GM12873 (cell line): ENCODE measurements at regions not wholly inside any gene's neighbourhood (a gene's known extent, or its start where the extent isn't known, plus 50 kb on each side); places are given as distances from the start of the nearest gene placed in this dataset.

ENCODE experiments used
- TF ChIP-seq, protein P1 (sequence below): IDR thresholded peaks from 2 replicates; pipeline ENCODE4 v1.5.1; 2012; ENCODE audit warnings: low read depth, mild to moderate bottlenecking, moderate library complexity, low read length, control low read depth; ENCODE audit not compliant: insufficient read depth; ENCODE audit errors: missing control alignments

DNA sequence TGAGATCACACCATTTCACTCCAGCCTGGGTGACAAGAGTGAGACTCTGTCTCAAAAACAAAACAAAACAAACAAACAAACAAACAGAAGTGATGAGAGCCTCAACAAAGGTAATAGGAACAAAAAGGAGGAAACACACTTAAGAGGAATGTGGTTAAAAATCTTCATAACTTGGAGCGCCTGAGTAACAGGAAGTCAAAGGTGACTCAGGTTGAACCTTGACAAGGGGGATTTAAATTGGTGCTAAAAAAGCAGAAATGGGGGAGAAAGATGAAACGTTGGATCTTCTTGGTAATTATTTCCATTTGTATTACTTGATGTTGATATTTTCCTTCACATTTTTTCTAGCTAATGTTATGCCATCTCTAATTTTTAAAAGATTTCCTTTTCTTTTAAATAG, 318.5 kb upstream of the TCF4 start:
- TF ChIP-seq, protein P1, sequence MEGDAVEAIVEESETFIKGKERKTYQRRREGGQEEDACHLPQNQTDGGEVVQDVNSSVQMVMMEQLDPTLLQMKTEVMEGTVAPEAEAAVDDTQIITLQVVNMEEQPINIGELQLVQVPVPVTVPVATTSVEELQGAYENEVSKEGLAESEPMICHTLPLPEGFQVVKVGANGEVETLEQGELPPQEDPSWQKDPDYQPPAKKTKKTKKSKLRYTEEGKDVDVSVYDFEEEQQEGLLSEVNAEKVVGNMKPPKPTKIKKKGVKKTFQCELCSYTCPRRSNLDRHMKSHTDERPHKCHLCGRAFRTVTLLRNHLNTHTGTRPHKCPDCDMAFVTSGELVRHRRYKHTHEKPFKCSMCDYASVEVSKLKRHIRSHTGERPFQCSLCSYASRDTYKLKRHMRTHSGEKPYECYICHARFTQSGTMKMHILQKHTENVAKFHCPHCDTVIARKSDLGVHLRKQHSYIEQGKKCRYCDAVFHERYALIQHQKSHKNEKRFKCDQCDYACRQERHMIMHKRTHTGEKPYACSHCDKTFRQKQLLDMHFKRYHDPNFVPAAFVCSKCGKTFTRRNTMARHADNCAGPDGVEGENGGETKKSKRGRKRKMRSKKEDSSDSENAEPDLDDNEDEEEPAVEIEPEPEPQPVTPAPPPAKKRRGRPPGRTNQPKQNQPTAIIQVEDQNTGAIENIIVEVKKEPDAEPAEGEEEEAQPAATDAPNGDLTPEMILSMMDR: no peak

DNA sequence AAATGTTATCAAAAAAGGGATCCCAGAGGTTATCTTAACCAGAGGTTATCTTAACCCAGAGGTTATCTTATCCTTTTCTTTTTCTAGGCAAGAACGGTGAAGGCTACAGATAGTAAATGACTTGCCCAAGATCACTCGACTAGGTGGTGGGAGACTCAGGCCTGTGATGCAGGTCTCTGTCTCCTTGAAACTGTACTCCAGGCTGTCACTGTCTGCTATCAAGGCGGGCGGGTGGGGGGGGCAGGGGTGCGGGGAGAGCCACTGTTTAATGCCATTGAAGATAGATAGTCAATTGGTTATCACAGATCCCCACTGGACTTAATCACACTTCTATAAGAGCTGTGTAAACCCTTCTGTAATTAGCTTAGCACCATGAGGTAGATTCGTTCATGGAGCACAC, 315.9 kb upstream of the TCF4 start:
- TF ChIP-seq, protein P1: no peak

DNA sequence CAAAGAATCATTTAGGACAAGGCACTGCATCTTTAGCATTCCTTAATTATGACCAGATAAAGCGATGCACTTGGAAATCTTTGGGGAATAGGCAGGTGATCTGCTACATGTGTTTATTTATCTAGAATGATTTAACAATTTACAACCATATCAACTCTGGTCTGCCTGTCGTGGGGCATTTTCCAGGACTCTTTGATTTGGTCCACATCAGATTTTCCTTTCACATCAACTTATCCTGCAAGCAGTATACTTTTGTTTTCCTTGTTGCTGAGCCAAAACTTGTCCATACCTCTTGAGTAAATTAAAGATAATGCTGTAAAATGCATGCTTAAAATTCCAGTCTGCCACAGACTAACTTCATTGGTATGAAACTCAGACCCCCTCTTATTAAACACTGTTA, 312.4 kb upstream of the TCF4 start:
- TF ChIP-seq, protein P1: no peak

DNA sequence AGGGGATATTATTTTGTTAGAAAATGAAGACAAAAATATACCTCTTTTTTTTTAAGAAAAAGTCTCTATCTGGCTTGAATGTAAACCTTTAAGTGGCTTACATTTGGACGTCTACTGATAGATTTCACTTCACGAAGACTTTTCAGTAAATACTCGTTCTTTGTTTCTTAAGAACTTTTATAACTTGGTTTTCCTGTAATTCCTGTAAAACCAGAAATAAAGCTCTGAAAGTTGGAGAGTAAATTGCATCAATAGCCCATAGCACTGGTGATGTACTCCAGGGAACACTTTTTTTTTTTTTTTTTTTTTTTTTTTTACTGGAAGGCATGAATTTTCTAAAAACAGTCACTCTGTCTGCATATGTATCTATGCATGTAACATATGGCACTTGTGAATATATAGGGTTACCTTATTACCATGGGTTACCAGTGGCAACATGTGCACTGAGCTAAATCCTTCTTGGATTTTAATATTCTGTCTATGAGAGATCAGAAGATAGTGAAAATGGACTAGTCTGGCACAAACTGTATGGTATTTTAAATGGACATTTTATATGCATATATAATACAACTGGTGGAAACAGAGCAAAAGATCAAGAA, 309.2 kb upstream of the TCF4 start:
- TF ChIP-seq, protein P1: no peak

DNA sequence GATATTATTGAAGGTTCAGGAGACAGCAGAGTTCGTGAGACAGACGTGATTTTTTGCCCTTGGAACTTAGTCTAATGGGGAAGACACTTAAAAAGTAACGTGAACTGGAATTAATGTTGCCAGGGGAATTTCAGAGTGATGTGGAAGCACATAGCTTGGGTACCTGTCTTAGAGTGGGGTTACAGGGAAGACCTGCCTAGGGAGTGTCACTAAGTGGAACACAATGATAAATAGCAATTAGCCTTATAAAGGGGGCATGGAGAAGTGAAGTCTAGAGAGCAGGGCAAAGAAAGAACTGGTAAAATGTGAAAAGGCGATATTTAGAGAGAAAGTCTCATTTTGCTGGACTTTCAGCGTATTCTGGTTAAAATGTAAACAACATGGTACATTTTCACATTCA, 306.0 kb upstream of the TCF4 start:
- TF ChIP-seq, protein P1: no peak

DNA sequence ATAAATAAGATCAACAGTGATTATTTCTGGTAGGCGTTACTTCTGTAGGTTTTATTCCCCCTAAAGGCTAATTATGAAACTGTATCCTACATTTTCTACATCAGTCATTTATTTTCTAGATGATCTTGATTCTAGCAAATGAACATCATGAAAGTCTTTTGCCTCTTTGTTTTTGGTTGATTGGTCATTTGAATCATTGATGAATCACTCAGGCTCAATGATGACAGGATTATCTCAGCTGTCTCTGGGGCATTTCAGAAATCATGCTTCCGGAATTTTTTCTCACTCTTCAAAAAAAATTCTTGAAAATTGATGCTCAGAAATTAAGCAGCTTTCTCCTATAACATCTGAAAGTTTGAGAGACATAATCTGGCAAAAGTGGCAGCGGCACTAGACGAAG, 298.9 kb upstream of the TCF4 start:
- TF ChIP-seq, protein P1: no peak

DNA sequence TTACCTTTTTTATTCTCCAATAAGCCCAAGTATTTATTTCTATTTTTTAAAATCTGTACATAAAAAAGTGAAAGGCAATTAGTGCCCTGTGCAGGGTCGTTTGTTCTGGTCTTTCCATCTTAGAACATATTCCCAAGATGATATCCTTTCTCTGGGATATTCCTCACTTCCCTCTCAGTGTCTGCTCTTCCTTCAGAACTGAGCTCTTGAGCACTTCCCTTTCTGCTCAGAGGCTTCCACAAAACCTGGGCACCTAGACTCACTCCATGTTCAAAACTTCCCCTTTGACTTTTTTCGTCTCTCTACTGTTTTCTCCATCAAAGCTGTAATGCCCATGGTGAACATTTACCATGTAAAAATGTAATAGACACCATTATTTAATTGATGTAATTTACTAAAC, 296.5 kb upstream of the TCF4 start:
- TF ChIP-seq, protein P1: no peak
